ENCODE measurements at regions not wholly inside any gene's neighbourhood (a gene's known extent, or its start where the extent isn't known, plus 50 kb on each side); places are given as distances from the start of the nearest gene placed in this dataset.

DNA sequence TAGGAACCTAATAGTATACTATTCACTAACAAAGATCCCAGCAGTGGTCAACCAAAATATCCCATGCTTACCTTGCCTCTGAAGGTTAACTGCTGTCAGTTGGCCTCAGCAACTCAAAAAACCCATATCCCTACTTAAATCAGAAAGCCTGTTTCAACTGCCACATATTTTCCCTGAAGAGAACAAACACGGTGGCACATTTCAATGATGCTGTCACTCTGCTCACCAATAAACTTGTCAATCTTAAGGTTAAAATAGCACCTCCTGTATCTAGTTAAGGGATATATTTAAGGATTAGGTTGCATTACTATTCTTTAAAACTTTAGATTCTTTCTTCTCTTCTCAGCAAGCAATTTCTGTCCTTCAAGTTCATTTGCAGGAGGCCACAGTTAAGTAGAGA is 986.9 kb downstream of the CDH18 start:
- TF ChIP-seq, protein P1, sequence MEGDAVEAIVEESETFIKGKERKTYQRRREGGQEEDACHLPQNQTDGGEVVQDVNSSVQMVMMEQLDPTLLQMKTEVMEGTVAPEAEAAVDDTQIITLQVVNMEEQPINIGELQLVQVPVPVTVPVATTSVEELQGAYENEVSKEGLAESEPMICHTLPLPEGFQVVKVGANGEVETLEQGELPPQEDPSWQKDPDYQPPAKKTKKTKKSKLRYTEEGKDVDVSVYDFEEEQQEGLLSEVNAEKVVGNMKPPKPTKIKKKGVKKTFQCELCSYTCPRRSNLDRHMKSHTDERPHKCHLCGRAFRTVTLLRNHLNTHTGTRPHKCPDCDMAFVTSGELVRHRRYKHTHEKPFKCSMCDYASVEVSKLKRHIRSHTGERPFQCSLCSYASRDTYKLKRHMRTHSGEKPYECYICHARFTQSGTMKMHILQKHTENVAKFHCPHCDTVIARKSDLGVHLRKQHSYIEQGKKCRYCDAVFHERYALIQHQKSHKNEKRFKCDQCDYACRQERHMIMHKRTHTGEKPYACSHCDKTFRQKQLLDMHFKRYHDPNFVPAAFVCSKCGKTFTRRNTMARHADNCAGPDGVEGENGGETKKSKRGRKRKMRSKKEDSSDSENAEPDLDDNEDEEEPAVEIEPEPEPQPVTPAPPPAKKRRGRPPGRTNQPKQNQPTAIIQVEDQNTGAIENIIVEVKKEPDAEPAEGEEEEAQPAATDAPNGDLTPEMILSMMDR (optimal IDR thresholded peaks at IDR 0.05 in 1 of 3, IDR thresholded peaks at IDR 0.05 in 1 of 3, conservative IDR thresholded peaks at IDR 0.05 in 1 of 3; ENCODE audit: extremely low read depth in 1 of 3, insufficient read depth in 2 of 3, low read length in 3 of 3), result no peak
- no peak for TF ChIP-seq EZH2 (IDR thresholded peaks at IDR 0.05; ENCODE audit: low read length)
